Tibial nerve (tissue), 4 donors: ENCODE measurements at regions not wholly inside any gene's neighbourhood (a gene's known extent, or its start where the extent isn't known, plus 50 kb on each side); places are given as distances from the start of the nearest gene placed in this dataset.

ENCODE experiments used
- DNase-seq, 2 donors: peaks; one replicate each; pipeline ENCODE4 v3.0.0-alpha.2; 2019; ENCODE audit warnings: low spot score in 2 of 2
- H3K27ac ChIP-seq, 4 donors: fragments of 200-600 bp; sonication (generic) in 3 of 4; one replicate each; pipeline ENCODE4 v1.5.1; 2017 to 2019; ENCODE audit warnings: mild to moderate bottlenecking in 1 of 4
- H3K27me3 ChIP-seq, 2 donors: fragments of 200-600 bp; sonication (generic) in 1 of 2; one replicate each; pipeline versions ENCODE4 v1.5.1 to v1.6.0; 2017 to 2019
- H3K36me3 ChIP-seq, 3 donors: fragments of 200-600 bp; sonication (generic); one replicate each; pipeline ENCODE4 v1.5.1; 2018 to 2019
- H3K4me1 ChIP-seq, 4 donors: fragments of 200-600 bp; sonication (generic) in 3 of 4; one replicate each; pipeline ENCODE4 v1.5.1; 2017 to 2019
- H3K4me3 ChIP-seq, 4 donors: fragments of 200-600 bp; sonication (generic) in 3 of 4; one replicate each; pipeline ENCODE4 v1.5.1; 2017 to 2019; ENCODE audit warnings: mild to moderate bottlenecking in 1 of 4, moderate library complexity in 1 of 4
- H3K9me3 ChIP-seq, 4 donors: fragments of 200-600 bp; sonication (generic) in 3 of 4; one replicate each; pipeline ENCODE4 v1.5.1; 2017 to 2019
- EP300 ChIP-seq, 2 donors: sonication (generic); formaldehyde crosslinking; IDR thresholded peaks; one replicate each; pipeline ENCODE4 v1.6.1; 2017; ENCODE audit warnings: antibody characterized with exemption in 2 of 2, mild to moderate bottlenecking in 1 of 2
- POLR2A ChIP-seq, 2 donors: fragments of 450-650 bp; IDR thresholded peaks; one replicate each; pipeline ENCODE4 v1.6.1; 2017; ENCODE audit warnings: antibody characterized with exemption in 2 of 2, mild to moderate bottlenecking in 2 of 2, moderate library complexity in 2 of 2
- WGBS, 2 donors: methylation state at CpG; one replicate each; pipeline ENCODE4 v1.1.5; 2018; 5-methylcytosine and 5-hydroxymethylcytosine counted together
- TF ChIP-seq, protein P1 (sequence below), 5 experiments: fragments of 200-600 bp in 3 of 5; fragments of 450-650 bp in 2 of 5; sonication (generic) in 3 of 5; IDR thresholded peaks; one replicate each; pipeline ENCODE4 v1.5.1; 2016 to 2019; ENCODE audit warnings: antibody characterized with exemption in 5 of 5, mild to moderate bottlenecking in 3 of 5, moderate library complexity in 2 of 5

DNA sequence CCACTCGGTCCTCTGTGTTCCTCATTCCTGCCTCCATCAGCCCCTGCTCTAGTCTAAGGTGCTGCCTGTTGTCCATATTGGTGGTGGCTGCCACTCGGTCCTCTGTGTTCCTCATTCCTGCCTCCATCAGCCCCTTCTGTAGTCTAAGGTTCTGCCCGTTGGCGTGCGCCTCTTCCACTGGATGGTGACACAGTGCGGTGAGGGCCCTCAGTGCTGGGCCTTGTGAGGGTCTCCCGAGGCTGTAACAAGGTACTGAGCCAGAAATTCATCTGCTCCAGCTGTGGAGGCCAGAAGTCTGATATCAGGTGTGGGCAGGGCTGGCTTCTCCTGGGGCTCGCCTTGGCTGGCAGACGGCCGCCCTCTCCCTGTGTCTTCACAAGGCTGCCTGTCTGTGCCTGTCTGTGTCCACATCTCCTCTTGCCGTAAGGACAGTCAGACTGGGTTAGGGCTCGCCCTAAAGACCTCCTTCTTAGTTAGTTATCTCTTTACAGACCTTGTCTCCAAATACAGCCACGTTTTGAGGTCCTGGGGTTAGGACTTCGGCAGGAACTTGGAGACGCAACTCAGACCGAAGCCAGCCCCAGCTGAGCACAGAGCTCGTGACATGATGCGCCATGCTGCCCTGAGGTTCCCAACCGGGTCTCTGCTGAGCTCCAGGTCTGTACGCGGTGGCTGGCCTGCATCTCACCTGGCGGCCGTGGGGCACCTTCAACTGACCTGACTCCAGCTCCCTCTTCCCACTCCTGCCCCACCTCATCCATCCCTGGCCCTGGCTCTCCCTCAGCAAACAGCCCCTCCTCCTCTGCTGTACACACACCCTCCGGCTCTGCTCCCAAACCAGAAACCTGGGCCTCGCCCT is 181.4 kb upstream of the SHH start:
- Histone ChIP-seq H3K36me3 (no peaks in the 10 kb centered on the region), H3K27ac (no peak overlapping the region), H3K27me3 (no peaks in the 10 kb centered on the region), H3K4me1 (no peaks in the 10 kb centered on the region), H3K9me3 (peaks cover 0 to 15% (median 0%) of the 10 kb centered on the region in 4 donors), H3K4me3 (no peak overlapping the region)
- TF ChIP-seq, protein P1, sequence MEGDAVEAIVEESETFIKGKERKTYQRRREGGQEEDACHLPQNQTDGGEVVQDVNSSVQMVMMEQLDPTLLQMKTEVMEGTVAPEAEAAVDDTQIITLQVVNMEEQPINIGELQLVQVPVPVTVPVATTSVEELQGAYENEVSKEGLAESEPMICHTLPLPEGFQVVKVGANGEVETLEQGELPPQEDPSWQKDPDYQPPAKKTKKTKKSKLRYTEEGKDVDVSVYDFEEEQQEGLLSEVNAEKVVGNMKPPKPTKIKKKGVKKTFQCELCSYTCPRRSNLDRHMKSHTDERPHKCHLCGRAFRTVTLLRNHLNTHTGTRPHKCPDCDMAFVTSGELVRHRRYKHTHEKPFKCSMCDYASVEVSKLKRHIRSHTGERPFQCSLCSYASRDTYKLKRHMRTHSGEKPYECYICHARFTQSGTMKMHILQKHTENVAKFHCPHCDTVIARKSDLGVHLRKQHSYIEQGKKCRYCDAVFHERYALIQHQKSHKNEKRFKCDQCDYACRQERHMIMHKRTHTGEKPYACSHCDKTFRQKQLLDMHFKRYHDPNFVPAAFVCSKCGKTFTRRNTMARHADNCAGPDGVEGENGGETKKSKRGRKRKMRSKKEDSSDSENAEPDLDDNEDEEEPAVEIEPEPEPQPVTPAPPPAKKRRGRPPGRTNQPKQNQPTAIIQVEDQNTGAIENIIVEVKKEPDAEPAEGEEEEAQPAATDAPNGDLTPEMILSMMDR (IDR thresholded peaks at IDR 0.05), result no peak
- 86% methylated on average over 25 of the region's 25 CpGs for WGBS, 2 donors
- DNase-seq, result no peak

DNA sequence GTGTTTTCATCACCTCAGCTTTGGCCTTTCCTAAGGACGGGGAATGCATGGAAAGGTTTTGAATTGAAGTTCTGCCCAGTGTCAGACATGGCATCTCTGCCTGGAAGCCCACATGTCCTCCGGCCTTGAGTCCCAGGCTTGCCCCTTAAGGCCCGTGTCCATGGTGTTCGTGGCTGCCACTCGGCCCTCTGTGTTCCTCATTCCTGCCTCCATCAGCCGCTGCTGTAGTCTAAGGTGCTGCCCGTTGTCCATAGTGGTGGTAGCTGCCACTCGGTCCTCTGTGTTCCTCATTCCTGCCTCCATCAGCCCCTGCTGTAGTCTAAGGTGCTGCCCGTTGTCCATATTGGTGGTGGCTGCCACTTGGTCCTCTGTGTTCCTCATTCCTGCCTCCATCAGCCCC is 180.7 kb upstream of the SHH start:
- no peaks in the 10 kb centered on the region for H3K4me1 ChIP-seq
- H3K27ac ChIP-seq, result no peak overlapping the region
- H3K36me3 ChIP-seq, result no peaks in the 10 kb centered on the region
- no peak overlapping the region for H3K4me3 ChIP-seq
- peaks cover 0 to 15% (median 0%) of the 10 kb centered on the region in 4 donors for H3K9me3 ChIP-seq
- TF ChIP-seq EP300 (IDR thresholded peaks at IDR 0.05) (no peak), POLR2A (IDR thresholded peaks at IDR 0.05) (no peak)
- TF ChIP-seq, protein P1 (IDR thresholded peaks at IDR 0.05), result no peak
- no peak for DNase-seq
- 88 to 92% methylated on average over 9 of the region's 9 CpGs for WGBS, 2 donors
- no peaks in the 10 kb centered on the region for H3K27me3 ChIP-seq

DNA sequence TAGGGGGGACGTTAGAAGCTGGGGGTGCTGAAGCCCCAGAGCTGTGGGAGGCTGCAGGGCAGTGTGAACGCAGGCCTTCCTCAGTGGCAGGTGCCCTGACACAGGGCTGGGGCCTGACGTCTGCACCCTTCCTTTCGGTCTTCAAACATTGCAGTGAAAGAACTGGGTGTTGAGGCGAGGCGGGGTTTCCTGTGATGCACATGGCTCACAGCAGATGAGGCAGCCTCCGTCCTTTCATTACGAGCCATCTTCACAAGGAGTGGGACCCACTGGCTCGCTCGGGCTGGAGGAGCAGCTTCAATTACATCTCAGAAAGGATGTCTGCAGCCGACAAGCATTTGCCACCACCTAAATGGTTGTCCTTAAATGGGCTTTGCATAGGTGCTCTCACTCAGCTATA is 180.3 kb upstream of the SHH start:
- peaks cover 0 to 15% (median 0%) of the 10 kb centered on the region in 4 donors for H3K9me3 ChIP-seq
- H3K27ac ChIP-seq, result no peak overlapping the region
- TF ChIP-seq POLR2A (IDR thresholded peaks at IDR 0.05) (no peak), EP300 (IDR thresholded peaks at IDR 0.05) (no peak)
- TF ChIP-seq, protein P1 (IDR thresholded peaks at IDR 0.05), result no peak
- H3K36me3 ChIP-seq, result no peaks in the 10 kb centered on the region
- DNase-seq, result no peak
- WGBS, 2 donors, result 72 to 93% methylated on average over 11 of the region's 11 CpGs
- no peaks in the 10 kb centered on the region for H3K27me3 ChIP-seq
- H3K4me1 ChIP-seq, result no peaks in the 10 kb centered on the region
- no peak overlapping the region for H3K4me3 ChIP-seq

DNA sequence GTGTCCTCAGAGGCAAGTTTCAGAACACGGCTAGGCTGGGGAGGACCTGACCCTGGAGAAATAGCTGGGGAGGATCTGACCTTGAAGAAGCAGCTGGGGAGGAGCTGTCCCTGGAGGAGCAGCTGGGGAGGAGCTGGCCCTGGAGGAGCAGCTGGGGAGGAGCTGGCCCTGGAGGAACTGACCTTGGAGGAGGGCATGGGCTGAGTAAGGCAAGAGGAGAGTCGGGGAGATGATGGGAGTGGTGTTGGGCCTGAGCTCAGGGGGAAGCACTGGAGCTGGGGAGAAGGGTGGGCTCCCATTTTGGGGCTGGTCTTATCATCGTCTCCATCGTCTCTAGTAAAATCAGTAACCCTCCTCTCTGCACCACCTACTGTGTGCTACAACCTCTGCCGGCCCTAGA is 179.8 kb upstream of the SHH start:
- H3K4me3 ChIP-seq, result no peak overlapping the region
- H3K9me3 ChIP-seq, result peaks cover 0 to 15% (median 0%) of the 10 kb centered on the region in 4 donors
- TF ChIP-seq, protein P1 (IDR thresholded peaks at IDR 0.05), result no peak
- TF ChIP-seq EP300 (IDR thresholded peaks at IDR 0.05), result no peak
- TF ChIP-seq POLR2A (IDR thresholded peaks at IDR 0.05), result no peak
- DNase-seq, result no peak
- no peak overlapping the region for H3K27ac ChIP-seq
- H3K36me3 ChIP-seq, result no peaks in the 10 kb centered on the region
- H3K27me3 ChIP-seq, result no peaks in the 10 kb centered on the region
- H3K4me1 ChIP-seq, result no peaks in the 10 kb centered on the region
- 77 to 82% methylated on average over 5 of the region's 5 CpGs for WGBS, 2 donors

DNA sequence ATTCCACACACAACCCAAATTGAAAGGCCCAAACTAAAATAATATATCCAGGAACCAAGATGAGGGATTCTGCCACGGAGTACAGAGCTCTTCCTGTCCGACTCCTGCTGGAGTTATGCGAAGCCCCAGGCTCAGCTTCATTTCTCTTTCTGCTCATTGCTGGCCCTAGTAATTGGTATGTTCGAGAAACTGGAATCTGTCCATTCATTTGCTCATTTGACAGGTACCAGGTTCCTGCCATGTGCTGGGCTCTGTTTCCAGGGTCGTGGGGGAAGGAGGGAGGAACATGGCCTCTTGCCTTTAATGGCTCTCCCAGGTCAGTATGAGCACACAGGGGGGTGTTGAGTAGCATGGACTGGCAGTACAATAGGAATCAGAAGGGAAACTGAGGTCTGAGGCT is 179.2 kb upstream of the SHH start:
- H3K27me3 ChIP-seq, result no peaks in the 10 kb centered on the region
- no peak overlapping the region for H3K4me3 ChIP-seq
- DNase-seq, result no peak
- no peak overlapping the region for H3K27ac ChIP-seq
- H3K4me1 ChIP-seq, result no peaks in the 10 kb centered on the region
- peaks cover 0 to 15% (median 0%) of the 10 kb centered on the region in 4 donors for H3K9me3 ChIP-seq
- TF ChIP-seq, protein P1 (IDR thresholded peaks at IDR 0.05), result no peak
- no peaks in the 10 kb centered on the region for H3K36me3 ChIP-seq
- WGBS, 2 donors, result 72 to 80% methylated on average over 5 of the region's 5 CpGs
